Prostate gland (tissue), 2 donors: ENCODE measurements at regions not wholly inside any gene's neighbourhood (a gene's known extent, or its start where the extent isn't known, plus 50 kb on each side); places are given as distances from the start of the nearest gene placed in this dataset.

ENCODE experiments used
- CTCF ChIP-seq, 4 experiments: fragments of 200-600 bp in 2 of 4; fragments of 450-650 bp in 2 of 4; sonication (generic) in 2 of 4; IDR thresholded peaks; 1 replicate in 3 of 4; 2 replicates in 1 of 4; pipeline ENCODE4 v1.5.1; 2016 to 2019; ENCODE audit warnings: antibody characterized with exemption in 4 of 4, mild to moderate bottlenecking in 2 of 4, moderate library complexity in 2 of 4
- POLR2A ChIP-seq: fragments of 450-650 bp; IDR thresholded peaks from one replicate; pipeline ENCODE4 v1.6.1; 2016; ENCODE audit warnings: antibody characterized with exemption, mild to moderate bottlenecking

GRCh38 chr15:92531406-92531805, 124.2 kb downstream of the FAM174B start:
- TF ChIP-seq CTCF (IDR thresholded peaks at IDR 0.05) = no peak
- TF ChIP-seq POLR2A = no peak
